GM21529 (cell line): ENCODE measurements at regions not wholly inside any gene's neighbourhood (a gene's known extent, or its start where the extent isn't known, plus 50 kb on each side); places are given as distances from the start of the nearest gene placed in this dataset.
A peak's percentile ranks its signal among the peaks of the same experiment; 100 is the strongest.
"Not testable (repeated sequence)": the region's sequence is repeated elsewhere in the genome, so short reads cannot be mapped to it uniquely, and the experiment has no call there.

ENCODE experiments used
- ATAC-seq: cut with Tn5 transposase; IDR thresholded peaks from one replicate; pipeline ENCODE4 v1.9.1; 2021; ENCODE audit not compliant: unreplicated experiment

- no peak for ATAC-seq
Observed at GRCh38 chr5:153939101-153939500, 99.6 kb downstream of the FAM114A2 start.

DNA sequence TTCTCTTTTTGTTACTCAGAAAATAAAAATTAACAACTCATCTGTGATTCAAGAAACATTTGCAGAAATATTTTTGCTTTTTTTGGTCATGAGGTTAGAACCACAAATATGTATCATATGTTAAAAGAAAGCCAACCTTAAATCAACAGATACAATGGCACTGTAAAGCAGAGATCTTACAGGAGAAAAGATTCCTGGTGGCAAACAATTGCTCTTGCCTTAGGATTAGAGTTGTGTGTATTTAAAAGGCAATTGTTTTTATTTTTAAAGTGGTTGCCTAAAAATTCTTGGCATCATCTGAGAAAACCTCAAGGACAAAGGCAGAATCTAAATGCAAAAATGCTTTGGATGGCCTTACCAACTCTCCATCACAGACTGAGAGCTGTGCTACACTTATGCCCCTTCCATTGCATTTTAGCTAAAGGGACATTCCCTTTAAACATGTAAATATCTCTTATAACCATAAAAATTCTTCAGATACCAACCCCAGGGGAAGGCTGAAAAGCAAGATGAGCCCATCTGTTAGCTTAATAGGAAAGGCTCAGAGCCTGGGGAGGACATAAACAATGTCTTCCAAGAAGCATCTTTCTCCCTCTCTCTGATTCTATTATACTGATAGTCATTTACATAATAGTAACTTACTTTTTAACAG, 100.4 kb downstream of the FAM114A2 start:
- ATAC-seq, result no peak

DNA sequence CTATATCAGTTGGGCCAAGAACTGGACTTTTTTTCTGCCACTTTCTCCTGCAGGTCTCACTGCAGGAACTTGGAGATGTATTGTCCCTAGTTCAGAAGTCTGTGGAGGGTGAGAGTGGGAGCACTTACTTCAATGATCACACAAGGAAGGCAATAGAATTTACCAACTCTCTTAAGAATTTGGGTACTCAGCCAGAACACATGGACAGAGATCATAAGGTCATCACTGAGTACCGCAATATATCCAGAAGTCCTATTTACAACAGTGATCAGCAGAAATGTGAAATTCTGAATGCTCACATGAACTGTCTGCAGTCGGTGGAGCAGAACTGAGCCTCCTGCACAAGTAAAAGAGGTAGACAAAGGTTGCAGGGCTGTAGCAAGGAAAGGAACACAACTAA, 101.0 kb downstream of the FAM114A2 start:
- ATAC-seq, result no peak

DNA sequence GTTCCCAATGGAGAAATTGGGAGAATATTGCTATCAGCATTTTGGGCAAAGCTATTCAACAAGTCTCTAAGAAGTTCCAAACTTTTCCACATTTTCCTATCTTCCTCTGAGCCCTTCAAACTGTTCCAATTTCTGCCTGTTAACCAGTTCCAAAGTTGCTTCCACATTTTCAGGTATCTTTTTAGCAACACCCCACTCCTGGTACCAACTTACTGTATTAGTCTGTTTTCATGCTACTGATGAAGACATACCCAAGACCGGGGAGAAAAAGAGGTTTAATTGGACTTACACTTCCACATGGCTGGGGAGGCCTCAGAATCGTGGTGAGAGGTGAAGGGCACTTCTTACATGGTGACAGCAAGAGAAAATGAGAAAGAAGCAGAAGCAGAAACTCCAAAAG, 103.6 kb downstream of the FAM114A2 start:
- ATAC-seq, result not testable (repeated sequence)

- ATAC-seq, result no peak
Observed at GRCh38 chr5:153926201-153926600, 112.5 kb downstream of the FAM114A2 start.

DNA sequence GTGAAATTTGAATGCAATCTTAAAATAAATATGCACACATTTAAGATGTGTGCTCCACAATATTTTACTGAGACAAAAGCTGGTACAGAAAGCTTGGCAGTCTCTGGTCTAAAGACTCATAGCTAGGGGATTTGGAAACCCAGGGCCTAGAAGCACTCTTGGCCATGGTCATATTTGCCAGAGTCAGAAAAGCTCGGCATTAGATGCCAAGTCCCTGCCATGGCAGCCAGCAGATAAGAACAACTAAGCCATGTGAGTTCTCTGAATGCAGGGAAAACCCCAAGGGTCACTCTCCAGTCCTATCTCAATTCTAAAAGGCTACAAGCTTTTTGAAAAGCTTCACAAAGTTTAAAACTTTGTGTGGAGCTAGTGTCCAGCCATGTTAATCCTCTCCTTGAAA, 119.5 kb downstream of the FAM114A2 start:
- no peak for ATAC-seq

DNA sequence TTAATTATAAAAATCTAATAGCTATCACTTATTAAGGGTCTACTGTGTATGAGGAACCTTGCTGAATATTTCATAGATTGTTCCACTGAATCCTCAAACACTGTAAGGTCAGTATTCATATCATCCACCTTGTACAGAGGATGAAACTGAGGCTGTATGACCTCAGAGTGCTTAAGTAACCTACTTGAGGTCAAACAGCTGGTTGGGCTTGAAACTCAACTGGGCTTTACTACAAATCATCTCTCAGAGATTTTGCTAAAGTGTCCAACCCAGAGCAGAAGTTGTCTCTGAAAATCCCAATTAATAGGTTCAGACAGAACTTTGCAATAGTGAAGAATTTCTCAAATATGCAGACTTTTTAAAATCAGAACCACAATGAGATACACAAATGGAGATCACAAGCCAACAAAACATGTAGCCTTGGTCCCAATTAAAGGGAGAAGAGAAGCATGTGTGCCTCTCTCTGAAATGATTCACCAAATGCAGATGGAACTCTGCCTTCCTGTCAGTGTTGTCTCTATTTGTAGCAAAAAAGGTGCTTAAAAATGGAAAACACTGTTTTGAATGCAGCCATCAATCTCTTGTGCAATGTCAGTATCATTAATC, 131.4 kb downstream of the FAM114A2 start:
- no peak for ATAC-seq

DNA sequence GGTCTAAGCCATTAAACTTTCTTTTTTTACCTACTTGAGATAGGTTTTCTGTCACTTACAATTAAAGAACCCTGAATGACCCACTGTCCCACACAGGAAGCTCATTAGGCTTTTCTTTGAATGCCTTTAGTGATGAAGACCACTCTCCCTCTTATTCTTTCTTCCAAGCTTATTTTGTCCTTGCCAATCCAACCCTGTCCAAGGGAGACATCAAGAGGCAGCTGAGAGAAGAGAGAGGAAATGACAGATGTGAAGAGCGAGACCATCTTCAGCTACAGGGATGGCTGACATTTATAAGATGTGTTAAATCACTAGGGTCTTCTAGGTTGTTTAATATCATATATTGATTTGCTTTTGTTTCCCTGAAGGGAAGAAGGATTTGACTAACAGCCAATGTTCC, 133.5 kb downstream of the FAM114A2 start:
- ATAC-seq, result no peak

- no peak for ATAC-seq
Observed at GRCh38 chr5:153903321-153903720, 135.4 kb downstream of the FAM114A2 start.

GRCh38 chr5:153902016-153902415, 136.7 kb downstream of the FAM114A2 start:
- no peak for ATAC-seq

- ATAC-seq, result no peak
Observed at GRCh38 chr5:153901449-153901848, 137.3 kb downstream of the FAM114A2 start.

GRCh38 chr5:153900703-153901395, 137.9 kb downstream of the FAM114A2 start:
- no peak for ATAC-seq

DNA sequence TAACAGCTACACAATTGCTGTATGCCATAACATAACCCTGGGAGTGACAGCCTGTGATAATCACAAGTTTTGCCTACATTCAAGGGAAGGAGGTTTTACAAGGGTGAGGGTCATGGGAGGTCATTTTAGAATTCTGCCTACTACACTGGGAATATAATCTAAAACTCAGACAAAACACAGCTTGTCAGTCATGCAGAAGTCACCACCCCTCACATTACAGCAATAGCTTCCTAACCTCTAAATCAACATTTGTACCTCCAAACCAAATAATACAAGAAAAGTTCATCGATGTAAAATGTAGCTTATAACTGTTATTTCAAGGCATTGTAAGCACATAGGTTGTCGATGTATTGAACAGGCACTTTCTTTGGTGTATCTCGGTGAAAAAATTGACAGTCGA, 139.0 kb downstream of the FAM114A2 start:
- ATAC-seq, result no peak

DNA sequence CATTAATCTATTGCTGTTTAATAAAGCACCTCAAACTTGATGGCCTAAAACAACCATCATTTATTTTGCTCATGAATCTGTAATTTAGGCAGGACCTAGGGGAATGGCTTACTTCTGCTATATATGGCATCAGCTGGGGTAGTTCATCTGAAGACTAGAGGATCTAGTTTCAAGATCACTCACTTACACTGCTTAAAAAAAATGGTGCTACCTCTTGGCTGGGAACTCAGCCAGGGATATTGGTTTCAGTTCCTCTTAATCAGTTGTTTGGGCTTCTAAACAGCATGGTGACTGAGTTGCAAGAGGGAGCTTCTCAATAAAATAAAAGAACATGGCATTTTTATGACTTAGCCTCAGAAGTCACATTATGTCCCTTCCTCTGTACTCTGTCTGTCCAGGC, 142.0 kb downstream of the FAM114A2 start:
- ATAC-seq, result peak; percentile 99

- ATAC-seq, result no peak
Observed at GRCh38 chr5:153896117-153896516, 142.6 kb downstream of the FAM114A2 start.

DNA sequence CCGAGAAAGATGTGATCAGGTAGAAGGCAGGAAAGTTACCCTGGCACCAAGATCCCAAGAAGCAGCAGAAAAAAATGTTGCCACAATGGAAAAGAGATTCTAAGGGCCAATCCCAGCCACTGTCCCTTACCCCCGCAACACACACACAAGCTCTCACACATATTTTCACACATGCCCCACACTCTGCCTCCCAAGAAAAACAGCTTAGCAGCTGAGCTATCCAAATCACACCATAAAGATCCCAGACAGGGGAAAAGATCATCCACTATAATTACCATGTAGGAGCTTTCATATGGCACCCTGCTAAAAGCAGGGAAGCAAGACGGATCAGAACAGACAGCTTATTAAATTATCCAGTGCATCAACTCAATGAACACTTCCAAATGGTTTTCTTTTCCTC, 143.4 kb downstream of the FAM114A2 start:
- ATAC-seq, result no peak

GRCh38 chr5:153893817-153894216, 144.9 kb downstream of the FAM114A2 start:
- ATAC-seq, result no peak

DNA sequence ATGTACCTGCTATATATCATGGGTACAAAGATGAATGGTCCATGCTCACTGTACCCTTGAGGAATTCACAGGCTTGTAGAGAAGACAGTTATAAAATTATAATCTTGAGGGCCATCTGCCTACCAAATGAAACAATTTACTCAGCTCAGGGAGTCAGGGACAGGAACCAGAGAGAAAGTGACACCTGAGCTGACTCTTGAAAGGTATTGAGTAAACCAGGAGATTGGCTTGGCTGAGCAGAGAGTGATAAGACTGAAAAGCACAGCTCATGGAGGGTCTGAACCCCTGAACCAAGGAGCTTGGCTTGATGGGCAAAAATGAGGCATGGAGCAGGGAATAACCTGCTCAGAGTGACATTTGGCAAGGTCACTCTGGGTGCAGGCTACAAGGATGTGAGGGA, 147.3 kb downstream of the FAM114A2 start:
- ATAC-seq, result peak; percentile 65

DNA sequence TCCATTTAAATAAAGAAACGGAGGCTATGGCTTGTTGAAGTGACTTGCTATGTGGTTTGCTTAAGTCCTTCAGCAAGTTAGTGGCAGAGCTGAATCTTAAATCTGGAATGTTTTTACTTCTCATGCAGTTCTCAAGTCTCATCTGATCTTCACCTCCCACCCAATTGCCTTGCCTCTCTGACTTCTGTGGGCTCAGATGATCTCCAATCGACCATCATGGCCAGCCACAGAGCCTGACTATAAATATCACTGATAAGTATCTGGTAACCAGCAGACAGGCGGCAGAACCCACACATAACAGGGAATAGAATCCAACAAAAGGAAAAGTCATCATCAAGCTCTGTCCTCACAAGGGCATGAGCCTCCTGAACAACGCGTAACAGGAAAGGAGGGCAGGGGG, 149.9 kb downstream of the FAM114A2 start:
- ATAC-seq, result no peak

DNA sequence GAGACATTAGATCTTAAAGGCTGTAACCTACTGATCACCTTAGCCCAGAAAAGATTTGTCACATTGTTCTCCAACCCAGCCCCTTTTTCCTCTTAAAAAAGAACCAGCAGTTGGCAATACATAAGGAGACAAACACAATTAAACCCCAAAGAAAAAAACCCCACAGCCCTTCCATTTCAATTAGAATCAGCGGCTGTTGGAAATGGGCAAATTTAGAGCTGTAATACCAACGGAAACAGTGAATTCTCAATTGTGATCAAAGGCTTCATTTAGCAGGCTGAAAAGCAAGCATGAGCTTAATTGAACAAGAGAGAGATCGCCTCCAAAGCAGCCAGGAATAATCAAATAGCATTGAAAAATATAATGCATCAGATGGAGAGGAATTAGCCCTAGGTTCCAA, 153.6 kb downstream of the FAM114A2 start:
- no peak for ATAC-seq

DNA sequence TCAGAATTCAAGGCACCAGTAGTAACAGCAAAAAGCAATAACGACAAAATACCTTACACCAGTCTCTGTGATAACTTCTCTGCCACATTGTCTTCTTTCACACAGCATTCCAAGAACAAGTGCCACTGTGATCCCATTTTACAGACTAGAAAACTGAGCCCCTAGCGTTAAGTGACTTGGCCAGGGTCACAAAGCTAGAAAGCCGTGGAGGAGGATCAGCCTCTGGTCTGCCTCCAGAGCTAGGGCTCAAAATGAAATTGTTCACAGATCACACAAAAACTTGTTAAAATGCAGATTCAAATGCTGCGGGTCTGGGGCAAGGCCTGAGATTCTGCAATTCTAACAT, 154.1 kb downstream of the FAM114A2 start:
- no peak for ATAC-seq

GRCh38 chr5:153883854-153884611, 154.7 kb downstream of the FAM114A2 start:
- no peak for ATAC-seq
